Kidney (tissue), 13 donors: ENCODE measurements at regions not wholly inside any gene's neighbourhood (a gene's known extent, or its start where the extent isn't known, plus 50 kb on each side); places are given as distances from the start of the nearest gene placed in this dataset.

Experiments used
- DNase-seq, 5 donors: peaks; one replicate each; pipeline ENCODE4 v3.0.0-alpha.2; 2013 to 2020
- FAIRE-seq: peaks from 2 replicates; lab custom pipeline; 2012; peaks lifted over from hg19 to GRCh38; lab: Jason Lieb, UNC
- H3K27ac ChIP-seq, 2 donors: one replicate each; pipeline ENCODE4 v1.7.0; 2013; ENCODE audit warnings: low read depth in 2 of 2, low read length in 2 of 2, inconsistent platforms in 1 of 2
- H3K27me3 ChIP-seq: one replicate; pipeline ENCODE4 v1.7.1; 2013; ENCODE audit warnings: low read length, inconsistent platforms; ENCODE audit not compliant: control insufficient read depth, insufficient read depth
- H3K36me3 ChIP-seq, 3 donors: one replicate each; pipeline versions ENCODE4 v1.7.0 to v1.7.1; 2013; ENCODE audit warnings: low read length in 3 of 3, control low read depth in 1 of 3, inconsistent platforms in 1 of 3; ENCODE audit not compliant: insufficient read depth in 3 of 3, control insufficient read depth in 2 of 3
- H3K4me1 ChIP-seq, 3 donors: one replicate each; pipeline versions ENCODE4 v1.7.0 to v1.7.1; 2013; ENCODE audit warnings: low read length in 3 of 3, inconsistent platforms in 1 of 3, low read depth in 1 of 3; ENCODE audit not compliant: control insufficient read depth in 2 of 3, insufficient read depth in 2 of 3
- H3K4me3 ChIP-seq, 3 donors: one replicate each; pipeline versions ENCODE4 v1.7.0 to v1.8.1; 2013; ENCODE audit warnings: low read length in 3 of 3, control low read depth in 1 of 3, inconsistent platforms in 1 of 3
- H3K9ac ChIP-seq, 3 donors: one replicate each; pipeline versions ENCODE4 v1.7.0 to v1.7.1; 2013; ENCODE audit warnings: low read length in 3 of 3, control low read depth in 1 of 3, inconsistent platforms in 1 of 3
- H3K9me3 ChIP-seq, 3 donors: one replicate each; pipeline versions ENCODE4 v1.7.0 to v1.7.1; 2013; ENCODE audit warnings: low read length in 3 of 3, control low read depth in 1 of 3, inconsistent platforms in 1 of 3; ENCODE audit not compliant: control insufficient read depth in 2 of 3, insufficient read depth in 1 of 3
- intact Hi-C: fragments of 100-400 bp; cut with DNase I; formaldehyde crosslinking; loops from one replicate; pipeline ENCODE4 v1.11.1; 2022
- TF ChIP-seq, protein P1 (sequence below): IDR thresholded peaks from 3 replicates; pipeline ENCODE4 v1.5.1; 2012; ENCODE audit warnings: mild to moderate bottlenecking, moderate library complexity, borderline replicate concordance; ENCODE audit not compliant: insufficient read depth; ENCODE audit errors: extremely low read depth
- donor health status: control.
- donor health status: control.
- donor health status: control.
- donor health status: control.
- donor health status: control.
- donor health status: DM: yes; HTN: yes; CAD: no.
- donor health status: Normal renal cell carcinoma (clear cell type).

DNA sequence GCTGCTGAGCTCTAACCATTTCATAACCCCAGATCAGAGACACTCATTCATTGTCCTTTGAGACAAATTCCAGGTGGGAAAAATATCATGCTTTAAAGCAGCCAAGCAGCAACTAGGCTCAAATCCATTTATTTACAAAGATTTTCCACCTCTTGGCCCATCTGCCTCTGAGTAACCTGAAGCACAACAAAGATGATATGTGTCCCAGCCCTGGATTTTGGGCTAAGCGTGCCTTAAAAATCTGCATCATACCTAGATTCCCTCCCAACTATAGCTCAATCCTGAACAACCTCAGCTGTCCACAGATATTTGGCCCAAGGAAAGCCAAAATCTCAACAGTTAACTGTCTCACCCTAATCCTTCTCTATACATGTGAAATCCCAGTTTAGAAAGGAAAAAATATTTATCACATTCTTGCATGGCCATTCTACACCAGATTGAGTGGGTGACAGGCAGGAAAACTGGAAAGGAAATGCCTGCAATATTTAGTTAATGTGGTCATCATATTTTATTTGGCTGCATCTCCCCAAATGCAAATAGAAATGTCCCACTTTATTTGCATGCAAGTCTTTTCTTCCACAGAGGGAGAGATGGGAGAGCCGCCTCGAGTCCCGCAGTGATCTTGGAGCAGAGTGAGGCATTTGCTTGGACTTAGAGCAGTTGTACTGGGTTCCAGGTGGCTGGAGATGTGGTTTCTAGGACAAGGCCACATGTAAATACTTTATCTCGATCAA, 146.4 kb upstream of the EOLA2 start:
- Histone ChIP-seq H3K27me3 (no peaks in the 10 kb centered on the region), H3K9me3 (no peaks in the 10 kb centered on the region), H3K36me3 (no peaks in the 10 kb centered on the region), H3K4me3 (no peak overlapping the region), H3K9ac (no peak overlapping the region), H3K4me1 (no peaks in the 10 kb centered on the region), H3K27ac (peak overlapping the region in 1 of 2 donors; percentile 28)
- FAIRE-seq (peak; percentile 90), DNase-seq (peak in 2 of 5 donors; percentile 5 to 54)
- TF ChIP-seq, protein P1, sequence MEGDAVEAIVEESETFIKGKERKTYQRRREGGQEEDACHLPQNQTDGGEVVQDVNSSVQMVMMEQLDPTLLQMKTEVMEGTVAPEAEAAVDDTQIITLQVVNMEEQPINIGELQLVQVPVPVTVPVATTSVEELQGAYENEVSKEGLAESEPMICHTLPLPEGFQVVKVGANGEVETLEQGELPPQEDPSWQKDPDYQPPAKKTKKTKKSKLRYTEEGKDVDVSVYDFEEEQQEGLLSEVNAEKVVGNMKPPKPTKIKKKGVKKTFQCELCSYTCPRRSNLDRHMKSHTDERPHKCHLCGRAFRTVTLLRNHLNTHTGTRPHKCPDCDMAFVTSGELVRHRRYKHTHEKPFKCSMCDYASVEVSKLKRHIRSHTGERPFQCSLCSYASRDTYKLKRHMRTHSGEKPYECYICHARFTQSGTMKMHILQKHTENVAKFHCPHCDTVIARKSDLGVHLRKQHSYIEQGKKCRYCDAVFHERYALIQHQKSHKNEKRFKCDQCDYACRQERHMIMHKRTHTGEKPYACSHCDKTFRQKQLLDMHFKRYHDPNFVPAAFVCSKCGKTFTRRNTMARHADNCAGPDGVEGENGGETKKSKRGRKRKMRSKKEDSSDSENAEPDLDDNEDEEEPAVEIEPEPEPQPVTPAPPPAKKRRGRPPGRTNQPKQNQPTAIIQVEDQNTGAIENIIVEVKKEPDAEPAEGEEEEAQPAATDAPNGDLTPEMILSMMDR = no peak
- intact Hi-C loops = no loop called here

DNA sequence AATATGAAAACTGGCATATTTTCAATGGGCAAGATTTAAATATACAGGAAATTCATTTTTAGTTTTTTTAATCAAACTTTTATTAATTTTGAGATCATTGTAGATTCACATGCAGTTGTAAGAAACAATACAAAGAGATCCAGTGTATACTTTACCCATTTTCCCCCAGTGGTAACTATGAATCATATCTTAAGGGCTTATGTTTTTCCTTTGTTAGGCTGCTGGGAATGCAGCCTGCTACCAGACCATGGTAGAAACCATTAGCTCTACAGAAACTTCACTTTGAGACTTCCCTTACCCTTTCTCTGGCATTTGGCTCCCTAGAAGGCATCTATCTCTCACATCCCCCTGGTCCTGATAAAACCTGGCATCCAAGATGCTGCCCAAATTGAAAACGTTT, 147.6 kb upstream of the EOLA2 start:
- H3K9me3 ChIP-seq = no peaks in the 10 kb centered on the region
- intact Hi-C loops = no loop called here
- H3K4me1 ChIP-seq = no peaks in the 10 kb centered on the region
- DNase-seq (no peak), FAIRE-seq (no peak)
- H3K4me3 ChIP-seq = no peak overlapping the region
- TF ChIP-seq, protein P1 = no peak
- H3K9ac ChIP-seq = no peak overlapping the region
- no peak overlapping the region for H3K27ac ChIP-seq
- H3K27me3 ChIP-seq = no peaks in the 10 kb centered on the region
- no peaks in the 10 kb centered on the region for H3K36me3 ChIP-seq

DNA sequence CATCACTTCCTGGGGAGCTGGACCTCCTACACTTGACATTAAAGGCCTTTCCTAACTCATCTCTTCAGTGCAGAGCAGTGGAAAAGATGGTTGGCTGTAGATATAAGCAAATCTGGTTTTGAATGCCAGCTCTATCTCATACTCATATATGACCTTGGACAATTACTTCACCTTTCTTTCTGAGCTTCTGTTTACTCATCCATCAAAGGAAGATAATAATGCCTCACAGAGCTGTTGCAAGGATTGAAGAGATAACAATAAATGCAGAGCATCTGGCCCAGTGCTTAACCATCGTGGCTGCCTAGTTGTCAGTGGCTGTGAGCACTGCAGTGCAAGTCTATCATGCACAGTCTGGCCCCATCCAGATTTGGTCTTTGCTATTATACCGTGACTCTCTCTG, 148.1 kb upstream of the EOLA2 start:
- intact Hi-C loops = no loop called here
- DNase-seq (no peak), FAIRE-seq (no peak)

More for the DNA sequence above, 148.1 kb upstream of the EOLA2 start:
- no peak overlapping the region for H3K27ac ChIP-seq
- no peaks in the 10 kb centered on the region for H3K36me3 ChIP-seq
- no peak overlapping the region for H3K9ac ChIP-seq
- TF ChIP-seq, protein P1 = no peak
- H3K4me1 ChIP-seq = no peaks in the 10 kb centered on the region
- H3K9me3 ChIP-seq = no peaks in the 10 kb centered on the region
- no peak overlapping the region for H3K4me3 ChIP-seq
- H3K27me3 ChIP-seq = no peaks in the 10 kb centered on the region
